ENCODE measurements at regions not wholly inside any gene's neighbourhood (a gene's known extent, or its start where the extent isn't known, plus 50 kb on each side); places are given as distances from the start of the nearest gene placed in this dataset.

- H3K9ac ChIP-seq (ENCODE audit: control insufficient read depth, insufficient read depth, low read length) = peak overlapping the region; percentile 77
- in situ Hi-C loops (cut with MboI) (no loop called here), intact Hi-C loops (cut with micrococcal nuclease; ENCODE audit: unreplicated experiment) (loop anchor here (2.0 to 5.0 kb wide), 3 partner anchors 18 to 331 kb away; no protein-coding TSS in a partner anchor)
- no peaks in the 10 kb centered on the region; the same call in 1 of the 3 replicates for H3K9me3 ChIP-seq (replicated peaks; ENCODE audit: control insufficient read depth, insufficient read depth, low read length)
- ChIA-PET SMC1A (ENCODE audit: uncharacterized antibody, unreplicated experiment) (interaction anchor here (0.6 to 4.6 kb wide), 30 partner anchors 9 to 897 kb away, joined by 3 to 48 read pairs (median 4); no protein-coding TSS in a partner anchor), RAD21 (ENCODE audit: unreplicated experiment) (interaction anchor here (0.5 to 5.3 kb wide), 11 partner anchors 17 to 248 kb away, joined by 3 to 70 read pairs (median 4); no protein-coding TSS in a partner anchor), POLR2A (interaction anchor here (0.8 to 1.9 kb wide), 5 partner anchors 22 to 36 kb away, joined by 3 to 5 read pairs (median 4); no protein-coding TSS in a partner anchor), CTCF (interaction anchor here (0.8 to 2.2 kb wide), 5 partner anchors 12 to 233 kb away, joined by 3 to 8 read pairs (median 4); no protein-coding TSS in a partner anchor)
- no peaks in the 10 kb centered on the region for H4K20me1 ChIP-seq (ENCODE audit: control insufficient read depth, insufficient read depth)
- no peaks in the 10 kb centered on the region for H3K27me3 ChIP-seq (replicated peaks in 1 of 2; ENCODE audit: control insufficient read depth in 2 of 2, insufficient read depth in 2 of 2, low read length in 1 of 2)
- H3K4me2 ChIP-seq (ENCODE audit: control insufficient read depth, insufficient read depth) = peak overlapping the region; percentile 64
- peak overlapping the region; percentile 45; the same call in 1 of the 2 replicates for H3K4me3 ChIP-seq
- H3K79me2 ChIP-seq (ENCODE audit: control insufficient read depth, insufficient read depth, low read length) = no peaks in the 10 kb centered on the region
- WGBS (ENCODE audit: insufficient coverage, insufficient replicate concordance, low lambda C conversion rate, missing lambda C conversion rate) = 0% methylated on average over 6 of the region's 6 CpGs
- peak overlapping the region; percentile 97 for H3K27ac ChIP-seq (ENCODE audit: control insufficient read depth, insufficient read depth)
- FAIRE-seq (peak; percentile 94), DNase-seq (ENCODE audit: low read depth, low spot score) (peak; percentile 88), ATAC-seq (peak; percentile 92)
- TSS peak; percentile 89 for BruUV-seq (replicated peaks)
- no peaks in the 10 kb centered on the region for H3K36me3 ChIP-seq (ENCODE audit: control insufficient read depth in 2 of 2, insufficient read depth in 2 of 2, low read length in 1 of 2)
- H2AFZ ChIP-seq (ENCODE audit: control insufficient read depth, low read depth, low read length) = peak overlapping the region; percentile 62
- peaks cover 11% of the 10 kb centered on the region; the same call in 1 of the 2 replicates for H3K4me1 ChIP-seq (ENCODE audit: control insufficient read depth, insufficient read depth, low read length)
- TF ChIP-seq ZNF384 (IDR thresholded peaks at IDR 0.05; ENCODE audit: borderline replicate concordance, low read depth, low read length) = no peak
- TF ChIP-seq SMARCA5 (IDR thresholded peaks at IDR 0.05) = no peak
- TF ChIP-seq TCF7 (IDR thresholded peaks at IDR 0.05; ENCODE audit: borderline replicate concordance) = peak; percentile 34; the same call in 1 of the 2 replicates
- TF ChIP-seq TCF3 (IDR thresholded peaks at IDR 0.05; ENCODE audit: borderline replicate concordance, insufficient read depth, low read depth, low read length) = peak; percentile 73; the same call in 1 of the 2 replicates
- TF ChIP-seq, protein P1, sequence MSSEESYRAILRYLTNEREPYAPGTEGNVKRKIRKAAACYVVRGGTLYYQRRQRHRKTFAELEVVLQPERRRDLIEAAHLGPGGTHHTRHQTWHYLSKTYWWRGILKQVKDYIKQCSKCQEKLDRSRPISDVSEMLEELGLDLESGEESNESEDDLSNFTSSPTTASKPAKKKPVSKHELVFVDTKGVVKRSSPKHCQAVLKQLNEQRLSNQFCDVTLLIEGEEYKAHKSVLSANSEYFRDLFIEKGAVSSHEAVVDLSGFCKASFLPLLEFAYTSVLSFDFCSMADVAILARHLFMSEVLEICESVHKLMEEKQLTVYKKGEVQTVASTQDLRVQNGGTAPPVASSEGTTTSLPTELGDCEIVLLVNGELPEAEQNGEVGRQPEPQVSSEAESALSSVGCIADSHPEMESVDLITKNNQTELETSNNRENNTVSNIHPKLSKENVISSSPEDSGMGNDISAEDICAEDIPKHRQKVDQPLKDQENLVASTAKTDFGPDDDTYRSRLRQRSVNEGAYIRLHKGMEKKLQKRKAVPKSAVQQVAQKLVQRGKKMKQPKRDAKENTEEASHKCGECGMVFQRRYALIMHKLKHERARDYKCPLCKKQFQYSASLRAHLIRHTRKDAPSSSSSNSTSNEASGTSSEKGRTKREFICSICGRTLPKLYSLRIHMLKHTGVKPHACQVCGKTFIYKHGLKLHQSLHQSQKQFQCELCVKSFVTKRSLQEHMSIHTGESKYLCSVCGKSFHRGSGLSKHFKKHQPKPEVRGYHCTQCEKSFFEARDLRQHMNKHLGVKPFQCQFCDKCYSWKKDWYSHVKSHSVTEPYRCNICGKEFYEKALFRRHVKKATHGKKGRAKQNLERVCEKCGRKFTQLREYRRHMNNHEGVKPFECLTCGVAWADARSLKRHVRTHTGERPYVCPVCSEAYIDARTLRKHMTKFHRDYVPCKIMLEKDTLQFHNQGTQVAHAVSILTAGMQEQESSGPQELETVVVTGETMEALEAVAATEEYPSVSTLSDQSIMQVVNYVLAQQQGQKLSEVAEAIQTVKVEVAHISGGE (CRISPR knock-in tag; IDR thresholded peaks at IDR 0.05) = no peak
- peak; percentile 60 for TF ChIP-seq ATF7 (IDR thresholded peaks at IDR 0.05; ENCODE audit: low read depth)
- TF ChIP-seq SP1 (IDR thresholded peaks at IDR 0.05; ENCODE audit: low read depth, low read length) = peak; percentile 20
- no peak; the same call in 1 of the 2 replicates for TF ChIP-seq CBFB (IDR thresholded peaks at IDR 0.05; ENCODE audit: low read depth)
- TF ChIP-seq RELB (IDR thresholded peaks at IDR 0.05; ENCODE audit: low read depth) = peak; percentile 63
- TF ChIP-seq ZNF217 (IDR thresholded peaks at IDR 0.05) = 0 out of 2 replicates have a peak, but pooled peaks have one; percentile 45
- peak in 1 of 2 experiments; percentile 83; a peak in 2 of 4 replicates for TF ChIP-seq EP300 (IDR thresholded peaks at IDR 0.05; ENCODE audit: borderline replicate concordance in 1 of 2, control insufficient read depth in 1 of 2, low read depth in 2 of 2, low read length in 2 of 2)
- TF ChIP-seq, protein P2, sequence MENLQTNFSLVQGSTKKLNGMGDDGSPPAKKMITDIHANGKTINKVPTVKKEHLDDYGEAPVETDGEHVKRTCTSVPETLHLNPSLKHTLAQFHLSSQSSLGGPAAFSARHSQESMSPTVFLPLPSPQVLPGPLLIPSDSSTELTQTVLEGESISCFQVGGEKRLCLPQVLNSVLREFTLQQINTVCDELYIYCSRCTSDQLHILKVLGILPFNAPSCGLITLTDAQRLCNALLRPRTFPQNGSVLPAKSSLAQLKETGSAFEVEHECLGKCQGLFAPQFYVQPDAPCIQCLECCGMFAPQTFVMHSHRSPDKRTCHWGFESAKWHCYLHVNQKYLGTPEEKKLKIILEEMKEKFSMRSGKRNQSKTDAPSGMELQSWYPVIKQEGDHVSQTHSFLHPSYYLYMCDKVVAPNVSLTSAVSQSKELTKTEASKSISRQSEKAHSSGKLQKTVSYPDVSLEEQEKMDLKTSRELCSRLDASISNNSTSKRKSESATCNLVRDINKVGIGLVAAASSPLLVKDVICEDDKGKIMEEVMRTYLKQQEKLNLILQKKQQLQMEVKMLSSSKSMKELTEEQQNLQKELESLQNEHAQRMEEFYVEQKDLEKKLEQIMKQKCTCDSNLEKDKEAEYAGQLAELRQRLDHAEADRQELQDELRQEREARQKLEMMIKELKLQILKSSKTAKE (IDR thresholded peaks at IDR 0.05; ENCODE audit: low read depth, poor library complexity, severe bottlenecking) = peak; percentile 16
- no peak for TF ChIP-seq SUZ12 (IDR thresholded peaks at IDR 0.05; ENCODE audit: unreplicated experiment)
- TF ChIP-seq NR2C1 (IDR thresholded peaks at IDR 0.05) = no peak
- TF ChIP-seq PAX8 (IDR thresholded peaks at IDR 0.05) = no peak
Observed at GRCh38 chr2:13522917-13523821, 806.4 kb downstream of the TRIB2 start.
